ENCODE measurements at regions not wholly inside any gene's neighbourhood (a gene's known extent, or its start where the extent isn't known, plus 50 kb on each side); places are given as distances from the start of the nearest gene placed in this dataset.

DNA sequence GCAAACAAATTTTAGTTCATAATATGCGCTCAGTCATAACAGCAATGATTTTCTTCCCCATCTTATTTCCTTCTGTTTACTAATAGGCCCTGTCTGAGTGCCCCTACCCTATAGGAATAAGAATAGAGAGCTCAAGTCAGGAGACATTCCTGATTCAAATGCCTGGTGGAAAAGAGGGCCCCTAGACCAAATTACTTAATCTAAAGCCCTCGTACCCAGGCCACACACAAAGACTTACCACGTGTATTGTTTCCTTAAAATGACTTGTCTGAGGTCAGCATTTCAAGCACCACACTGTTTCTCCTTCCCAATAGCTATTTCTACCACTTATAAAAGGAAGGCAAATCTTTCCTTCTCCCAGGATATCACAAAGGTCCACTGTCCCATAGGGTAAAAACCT lies 314.9 kb upstream of the TMTC1 start:
- DNase-seq (ENCODE audit: low spot score), result no peak
- TF ChIP-seq, protein P1, sequence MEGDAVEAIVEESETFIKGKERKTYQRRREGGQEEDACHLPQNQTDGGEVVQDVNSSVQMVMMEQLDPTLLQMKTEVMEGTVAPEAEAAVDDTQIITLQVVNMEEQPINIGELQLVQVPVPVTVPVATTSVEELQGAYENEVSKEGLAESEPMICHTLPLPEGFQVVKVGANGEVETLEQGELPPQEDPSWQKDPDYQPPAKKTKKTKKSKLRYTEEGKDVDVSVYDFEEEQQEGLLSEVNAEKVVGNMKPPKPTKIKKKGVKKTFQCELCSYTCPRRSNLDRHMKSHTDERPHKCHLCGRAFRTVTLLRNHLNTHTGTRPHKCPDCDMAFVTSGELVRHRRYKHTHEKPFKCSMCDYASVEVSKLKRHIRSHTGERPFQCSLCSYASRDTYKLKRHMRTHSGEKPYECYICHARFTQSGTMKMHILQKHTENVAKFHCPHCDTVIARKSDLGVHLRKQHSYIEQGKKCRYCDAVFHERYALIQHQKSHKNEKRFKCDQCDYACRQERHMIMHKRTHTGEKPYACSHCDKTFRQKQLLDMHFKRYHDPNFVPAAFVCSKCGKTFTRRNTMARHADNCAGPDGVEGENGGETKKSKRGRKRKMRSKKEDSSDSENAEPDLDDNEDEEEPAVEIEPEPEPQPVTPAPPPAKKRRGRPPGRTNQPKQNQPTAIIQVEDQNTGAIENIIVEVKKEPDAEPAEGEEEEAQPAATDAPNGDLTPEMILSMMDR (IDR thresholded peaks at IDR 0.05; ENCODE audit: extremely low read depth, missing control alignments), result no peak

DNA sequence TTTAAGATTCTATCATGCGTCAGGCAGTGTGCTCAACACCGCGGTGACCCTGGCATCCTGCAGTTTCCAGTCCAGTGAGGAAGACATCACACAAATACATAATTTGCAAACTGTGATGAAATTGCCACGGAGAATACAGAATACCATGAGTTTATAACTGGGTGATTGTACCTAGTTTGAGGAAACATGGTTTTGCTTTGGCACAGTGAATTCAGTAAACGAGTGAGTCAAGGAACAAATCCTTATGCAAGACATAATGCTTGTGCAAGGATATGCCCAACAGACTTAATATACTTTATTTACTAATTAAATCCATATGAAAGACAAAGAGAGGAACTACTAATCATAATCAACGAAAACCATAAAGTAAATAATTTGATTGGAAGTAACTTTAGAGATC lies 311.8 kb upstream of the TMTC1 start:
- no peak for DNase-seq (ENCODE audit: low spot score)
- TF ChIP-seq, protein P1 (IDR thresholded peaks at IDR 0.05; ENCODE audit: extremely low read depth, missing control alignments), result no peak

DNA sequence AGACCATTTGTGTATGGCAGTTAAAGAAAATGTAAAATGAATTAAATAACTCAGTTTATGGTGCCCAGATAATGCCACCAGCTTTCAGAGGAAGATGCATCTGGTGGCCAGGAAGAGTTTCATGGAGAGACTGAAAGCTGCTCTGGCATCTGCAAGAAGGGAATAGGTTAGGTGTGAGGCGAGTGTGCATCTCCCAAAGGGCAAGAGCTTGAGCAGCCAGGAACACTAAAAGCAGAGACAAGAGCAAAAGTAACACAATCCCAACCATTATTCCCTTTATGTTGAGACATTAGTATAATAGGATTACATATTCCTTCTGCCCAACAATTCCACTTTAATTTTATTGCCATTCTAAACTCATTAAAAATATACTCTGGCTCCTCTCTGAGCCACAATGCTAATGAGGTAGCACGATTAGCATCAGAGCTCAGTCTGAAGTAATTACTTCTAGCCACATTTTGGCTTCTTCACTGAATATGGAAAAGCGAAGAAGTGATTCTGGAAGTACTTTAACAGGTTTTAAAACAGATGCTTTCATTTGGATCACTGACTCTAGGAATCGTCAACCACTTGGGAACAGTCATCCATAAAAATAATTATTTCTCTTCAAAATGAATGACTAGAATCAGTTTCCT lies 309.4 kb upstream of the TMTC1 start:
- no peak for DNase-seq (ENCODE audit: low spot score)
- TF ChIP-seq, protein P1 (IDR thresholded peaks at IDR 0.05; ENCODE audit: extremely low read depth, missing control alignments), result no peak

DNA sequence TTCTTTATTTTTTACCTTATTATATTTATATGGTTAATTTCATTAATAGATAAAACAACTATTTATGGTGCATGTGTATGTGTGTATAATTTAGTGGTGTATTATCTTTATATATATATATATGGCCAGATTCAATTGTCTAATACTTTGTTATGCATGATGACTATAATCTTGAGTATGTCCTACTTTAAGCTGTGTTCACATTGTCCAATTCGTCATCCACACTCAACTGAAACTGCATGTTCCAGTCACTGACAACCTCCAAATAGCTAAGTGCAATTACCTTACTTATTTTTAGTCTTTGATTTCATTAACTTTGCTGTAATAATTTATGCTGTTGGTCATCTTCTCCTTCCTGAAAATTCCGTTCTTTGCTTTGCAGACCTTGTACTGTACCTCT lies 306.5 kb upstream of the TMTC1 start:
- TF ChIP-seq, protein P1 (IDR thresholded peaks at IDR 0.05; ENCODE audit: extremely low read depth, missing control alignments), result no peak
- no peak for DNase-seq (ENCODE audit: low spot score)

DNA sequence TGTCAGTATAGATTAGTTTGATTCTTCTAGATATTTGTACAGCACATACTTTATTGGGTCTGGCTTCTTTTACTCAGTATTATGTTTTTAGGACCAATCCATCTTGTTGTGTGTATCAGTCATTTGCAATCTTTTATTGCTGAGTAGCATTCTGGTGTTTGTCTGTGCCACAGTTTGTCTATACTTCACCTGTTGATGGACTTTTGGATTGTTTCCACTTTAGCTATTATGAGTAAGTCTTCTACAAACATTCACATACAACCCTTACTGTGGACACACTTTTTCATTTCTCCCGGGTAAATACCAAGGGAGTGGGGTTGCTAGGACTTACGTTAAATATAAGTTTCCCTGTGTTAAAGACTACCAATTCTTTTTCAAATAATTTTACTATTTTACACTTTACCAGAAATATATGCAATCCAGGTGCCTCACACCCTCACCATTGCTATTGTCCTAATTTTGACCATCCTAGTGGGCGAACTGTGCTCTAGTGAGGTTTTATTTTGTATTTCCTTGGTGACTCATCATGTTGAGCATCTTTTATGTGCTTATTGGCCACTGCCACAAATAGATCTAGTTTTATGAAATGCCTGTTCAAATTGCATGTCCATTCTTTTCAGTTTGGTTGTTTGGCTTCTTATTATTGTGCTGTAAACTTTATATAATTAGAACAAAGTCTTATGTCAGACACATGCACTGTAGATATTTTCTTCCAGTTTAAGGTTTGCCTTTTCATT lies 304.7 kb upstream of the TMTC1 start:
- DNase-seq (ENCODE audit: low spot score), result no peak
- TF ChIP-seq, protein P1 (IDR thresholded peaks at IDR 0.05; ENCODE audit: extremely low read depth, missing control alignments), result no peak

DNA sequence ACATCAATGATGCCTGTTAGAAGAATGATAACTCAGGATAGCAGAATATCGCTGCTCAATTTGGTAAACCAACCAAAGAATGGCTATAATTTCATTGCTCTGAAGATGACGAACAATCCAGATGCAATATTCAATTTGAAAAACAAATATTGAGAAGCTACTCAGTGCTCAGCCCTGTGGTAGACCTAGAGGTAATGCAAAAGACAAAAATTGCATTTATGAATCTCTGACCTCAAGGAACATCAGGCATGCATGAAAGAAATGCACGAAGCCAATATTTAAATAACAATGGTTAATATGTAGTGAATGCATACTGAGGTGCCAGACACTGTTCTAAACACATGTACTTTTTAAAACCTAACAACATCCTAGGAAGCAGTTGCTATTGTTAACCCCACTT lies 298.6 kb upstream of the TMTC1 start:
- TF ChIP-seq, protein P1 (IDR thresholded peaks at IDR 0.05; ENCODE audit: extremely low read depth, missing control alignments), result no peak
- DNase-seq (ENCODE audit: low spot score), result no peak

DNA sequence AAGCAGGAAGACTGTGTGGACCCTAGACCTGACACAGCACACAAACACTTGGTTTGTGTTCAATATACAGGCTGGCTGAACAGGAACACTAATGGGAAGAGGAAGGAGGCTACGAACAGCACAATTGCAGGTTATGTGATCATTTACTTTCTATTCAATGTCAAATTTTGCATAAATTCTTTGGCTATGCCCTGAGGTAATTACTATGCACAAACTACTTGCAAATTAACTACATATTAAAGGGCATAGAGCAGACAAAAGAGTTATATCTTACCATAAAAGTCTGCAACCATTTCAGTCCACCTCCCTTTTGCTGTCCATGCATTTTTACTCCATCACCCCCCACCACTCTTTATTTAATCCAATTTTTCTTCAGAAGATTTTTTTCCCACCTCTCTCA lies 291.2 kb upstream of the TMTC1 start:
- TF ChIP-seq, protein P1 (IDR thresholded peaks at IDR 0.05; ENCODE audit: extremely low read depth, missing control alignments), result no peak
- no peak for DNase-seq (ENCODE audit: low spot score)

Measured in GM20000 (cell line).